ENCODE measurements at regions not wholly inside any gene's neighbourhood (a gene's known extent, or its start where the extent isn't known, plus 50 kb on each side); places are given as distances from the start of the nearest gene placed in this dataset.

DNA sequence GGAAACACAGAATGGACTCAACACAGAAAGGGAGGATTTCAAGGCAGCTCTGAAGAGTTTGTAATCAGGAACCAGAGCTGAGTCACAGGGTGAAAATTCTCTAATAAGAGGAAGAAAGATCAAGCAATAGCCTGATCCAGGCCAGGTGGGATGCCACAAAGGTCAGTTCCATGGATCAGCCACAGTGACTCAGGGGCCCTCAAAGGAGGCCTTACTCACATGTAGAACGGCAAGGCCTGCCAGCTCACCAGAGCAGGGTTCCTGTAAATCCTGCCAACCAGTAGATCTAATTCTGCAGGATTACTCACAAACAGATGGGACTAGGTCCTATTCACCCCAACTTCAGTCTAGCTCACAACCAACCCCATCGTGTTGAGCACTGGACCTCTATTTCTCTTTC is 78.3 kb upstream of the PPP2R3A start:
- TF ChIP-seq, protein P1, sequence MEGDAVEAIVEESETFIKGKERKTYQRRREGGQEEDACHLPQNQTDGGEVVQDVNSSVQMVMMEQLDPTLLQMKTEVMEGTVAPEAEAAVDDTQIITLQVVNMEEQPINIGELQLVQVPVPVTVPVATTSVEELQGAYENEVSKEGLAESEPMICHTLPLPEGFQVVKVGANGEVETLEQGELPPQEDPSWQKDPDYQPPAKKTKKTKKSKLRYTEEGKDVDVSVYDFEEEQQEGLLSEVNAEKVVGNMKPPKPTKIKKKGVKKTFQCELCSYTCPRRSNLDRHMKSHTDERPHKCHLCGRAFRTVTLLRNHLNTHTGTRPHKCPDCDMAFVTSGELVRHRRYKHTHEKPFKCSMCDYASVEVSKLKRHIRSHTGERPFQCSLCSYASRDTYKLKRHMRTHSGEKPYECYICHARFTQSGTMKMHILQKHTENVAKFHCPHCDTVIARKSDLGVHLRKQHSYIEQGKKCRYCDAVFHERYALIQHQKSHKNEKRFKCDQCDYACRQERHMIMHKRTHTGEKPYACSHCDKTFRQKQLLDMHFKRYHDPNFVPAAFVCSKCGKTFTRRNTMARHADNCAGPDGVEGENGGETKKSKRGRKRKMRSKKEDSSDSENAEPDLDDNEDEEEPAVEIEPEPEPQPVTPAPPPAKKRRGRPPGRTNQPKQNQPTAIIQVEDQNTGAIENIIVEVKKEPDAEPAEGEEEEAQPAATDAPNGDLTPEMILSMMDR (IDR thresholded peaks at IDR 0.05) = no peak
- no peak for TF ChIP-seq POLR2AphosphoS5 (IDR thresholded peaks at IDR 0.05)
- no peak for TF ChIP-seq EP300 (IDR thresholded peaks at IDR 0.05)
- no peak for TF ChIP-seq POLR2A (IDR thresholded peaks at IDR 0.05; ENCODE audit: low read depth)
